H9 (cell line): ENCODE measurements at regions not wholly inside any gene's neighbourhood (a gene's known extent, or its start where the extent isn't known, plus 50 kb on each side); places are given as distances from the start of the nearest gene placed in this dataset.
"Not testable (repeated sequence)": the region's sequence is repeated elsewhere in the genome, so short reads cannot be mapped to it uniquely, and the experiment has no call there.

Experiments
- DNase-seq: peaks from one replicate; pipeline ENCODE4 v3.0.0-alpha.2; 2017
- H2AFZ ChIP-seq: one replicate; pipeline ENCODE4 v1.6.1; 2013; ENCODE audit warnings: mild to moderate bottlenecking, low read length, control low read depth, moderate library complexity
- H2AK5ac ChIP-seq: 2 replicates; pipeline ENCODE4 v1.6.1; 2013; ENCODE audit warnings: low read length, control low read depth, mixed read lengths; ENCODE audit not compliant: insufficient read length
- H2BK120ac ChIP-seq: one replicate; pipeline ENCODE4 v1.6.1; 2013; ENCODE audit warnings: low read depth, mild to moderate bottlenecking, low read length, control low read depth, inconsistent platforms; ENCODE audit not compliant: poor library complexity, severe bottlenecking
- H2BK12ac ChIP-seq: 2 replicates; pipeline ENCODE4 v1.6.1; 2013; ENCODE audit warnings: low read length, control low read depth, mixed read lengths, low read depth; ENCODE audit not compliant: insufficient read length
- H2BK15ac ChIP-seq: 2 replicates; pipeline ENCODE4 v1.6.1; 2013; ENCODE audit warnings: low read depth, low read length, control low read depth
- H2BK20ac ChIP-seq: one replicate; pipeline ENCODE4 v1.6.1; 2013; ENCODE audit warnings: low read depth, mild to moderate bottlenecking, low read length, control low read depth, inconsistent platforms; ENCODE audit not compliant: poor library complexity, severe bottlenecking
- H2BK5ac ChIP-seq: 2 replicates; pipeline ENCODE4 v1.6.1; 2013; ENCODE audit warnings: low read length, control low read depth, mixed read lengths; ENCODE audit not compliant: insufficient read length
- H3K14ac ChIP-seq: 2 replicates; pipeline ENCODE4 v1.6.1; 2013; ENCODE audit warnings: low read length, control low read depth; ENCODE audit not compliant: insufficient read depth
- H3K18ac ChIP-seq: 2 replicates; pipeline ENCODE4 v1.6.1; 2013; ENCODE audit warnings: low read depth, mild to moderate bottlenecking, mixed read lengths, low read length, control low read depth; ENCODE audit not compliant: insufficient read length
- H3K23ac ChIP-seq: 2 replicates; pipeline ENCODE4 v1.6.1; 2013; ENCODE audit warnings: low read length, control low read depth, mixed read lengths, low read depth; ENCODE audit not compliant: insufficient read length
- H3K23me2 ChIP-seq: 2 replicates; pipeline ENCODE4 v1.6.1; 2013; ENCODE audit warnings: low read depth, mild to moderate bottlenecking, mixed read lengths, low read length, control low read depth; ENCODE audit not compliant: insufficient read length, poor library complexity, severe bottlenecking
- H3K27ac ChIP-seq: 2 replicates; pipeline ENCODE4 v1.5.1; 2013; ENCODE audit warnings: low read length, control low read depth, mixed read lengths, low read depth; ENCODE audit not compliant: insufficient read length
- H3K27me3 ChIP-seq: 2 replicates; pipeline ENCODE4 v1.6.1; 2013; ENCODE audit warnings: low read length, control low read depth, inconsistent platforms; ENCODE audit not compliant: insufficient read depth
- H3K4ac ChIP-seq: 2 replicates; pipeline ENCODE4 v1.6.1; 2013; ENCODE audit warnings: low read depth, mild to moderate bottlenecking, control low read depth, inconsistent platforms, low read length, moderate library complexity
- H3K4me1 ChIP-seq: 2 replicates; pipeline ENCODE4 v1.6.1; 2013; ENCODE audit warnings: low read length, control low read depth, inconsistent platforms; ENCODE audit not compliant: insufficient read depth
- H3K4me2 ChIP-seq: 2 replicates; pipeline ENCODE4 v1.6.1; 2013; ENCODE audit warnings: low read length, control low read depth, mixed read lengths; ENCODE audit not compliant: insufficient read length, insufficient read depth
- H3K56ac ChIP-seq: 2 replicates; pipeline ENCODE4 v1.6.1; 2013; ENCODE audit warnings: low read depth, mild to moderate bottlenecking, mixed read lengths, low read length, control low read depth; ENCODE audit not compliant: insufficient read length
- H3K79me1 ChIP-seq: 2 replicates; pipeline ENCODE4 v1.6.1; 2013; ENCODE audit warnings: low read depth, mild to moderate bottlenecking, moderate library complexity, low read length, control low read depth, inconsistent platforms; ENCODE audit not compliant: insufficient read depth, poor library complexity, severe bottlenecking
- H3K79me2 ChIP-seq: 2 replicates; pipeline ENCODE4 v1.6.1; 2013; ENCODE audit warnings: low read length, control low read depth, inconsistent platforms; ENCODE audit not compliant: insufficient read depth
- H3K9ac ChIP-seq: 2 replicates; pipeline ENCODE4 v1.6.1; 2013; ENCODE audit warnings: low read length, control low read depth, mixed read lengths; ENCODE audit not compliant: insufficient read length; ENCODE audit errors: extremely low read depth
- H3K9me3 ChIP-seq: one replicate; pipeline ENCODE4 v1.6.1; 2013; ENCODE audit warnings: low read depth, low read length, inconsistent platforms; ENCODE audit not compliant: control insufficient read depth
- H3T11ph ChIP-seq: one replicate; pipeline ENCODE4 v1.6.1; 2013; ENCODE audit warnings: mild to moderate bottlenecking, low read length, control low read depth, inconsistent platforms
- H4K20me1 ChIP-seq: one replicate; pipeline ENCODE4 v1.6.1; 2013; ENCODE audit not compliant: control insufficient read depth, insufficient read length, insufficient read depth
- H4K5ac ChIP-seq: 2 replicates; pipeline ENCODE4 v1.6.1; 2013; ENCODE audit warnings: low read depth, mild to moderate bottlenecking, mixed read lengths, low read length, control low read depth; ENCODE audit not compliant: insufficient read length
- H4K8ac ChIP-seq: replicated peaks from 2 replicates; pipeline ENCODE4 v1.6.1; 2013; ENCODE audit warnings: low read length, control low read depth, mixed read lengths, low read depth; ENCODE audit not compliant: insufficient read length
- H4K91ac ChIP-seq: 2 replicates; pipeline ENCODE4 v1.6.1; 2013; ENCODE audit warnings: low read depth, mild to moderate bottlenecking, moderate library complexity, mixed read lengths, low read length, control low read depth; ENCODE audit not compliant: insufficient read length
- H3K27ac Mint-ChIP-seq, 3 experiments: 2 replicates in 2 of 3; 3 replicates in 1 of 3; pipeline ENCODE4 v1.8.0; 2020 to 2021; ENCODE audit warnings: mixed read lengths in 3 of 3, mild to moderate bottlenecking in 1 of 3, moderate library complexity in 1 of 3
- H3K27me3 Mint-ChIP-seq: 2 replicates; pipeline ENCODE4 v1.8.0; 2021; ENCODE audit warnings: low read depth, mild to moderate bottlenecking, moderate library complexity, mixed read lengths
- H3K36me3 Mint-ChIP-seq, 3 experiments: 2 replicates in 2 of 3; 3 replicates in 1 of 3; pipeline ENCODE4 v1.8.0; 2020 to 2021; ENCODE audit warnings: low read depth in 3 of 3, mixed read lengths in 3 of 3; ENCODE audit not compliant: insufficient read depth in 1 of 3
- H3K4me1 Mint-ChIP-seq, 2 experiments: 2 replicates each; pipeline ENCODE4 v1.8.0; 2020; ENCODE audit warnings: mixed read lengths in 2 of 2
- H3K4me3 Mint-ChIP-seq, 2 experiments: 2 replicates in 1 of 2; 3 replicates in 1 of 2; pipeline ENCODE4 v1.8.0; 2020 to 2021; ENCODE audit warnings: mild to moderate bottlenecking in 2 of 2, mixed read lengths in 2 of 2, moderate library complexity in 1 of 2
- H3K9me3 Mint-ChIP-seq, 2 experiments: 2 replicates in 1 of 2; 3 replicates in 1 of 2; pipeline ENCODE4 v1.8.0; 2020; ENCODE audit warnings: mild to moderate bottlenecking in 2 of 2, mixed read lengths in 2 of 2, moderate library complexity in 1 of 2
- WGBS: extraction: QIAGEN DNeasy Blood & Tissue Kit; methylation state at CpG from one replicate; pipeline ENCODE4 v1.1.7; 2013; ENCODE audit warnings: missing lambda C conversion rate, low lambda C conversion rate, mixed read lengths; ENCODE audit not compliant: insufficient read length; ENCODE audit errors: extremely low coverage; 5-methylcytosine and 5-hydroxymethylcytosine counted together
- TF ChIP-seq, protein P1 (sequence below): fragments of 200-600 bp; sonication (generic); conservative IDR thresholded peaks from 3 replicates; pipeline ENCODE4 v1.8.0; 2021; ENCODE audit warnings: antibody characterized with exemption, mild to moderate bottlenecking

GRCh38 chr15:93333796-93334195 lies 244.8 kb upstream of the RGMA start:
- no peak overlapping the region for H3T11ph ChIP-seq
- no peak overlapping the region for H3K23ac ChIP-seq
- peak overlapping the region; percentile 7 to 69 for H3K4me3 Mint-ChIP-seq
- H4K91ac ChIP-seq = no peak overlapping the region
- peaks cover 92% of the 10 kb centered on the region for H3K27me3 Mint-ChIP-seq
- peak; percentile 41 for DNase-seq
- peaks cover 39 to 46% of the 10 kb centered on the region in 2 experiments for H3K4me1 Mint-ChIP-seq
- H2AFZ ChIP-seq = no peak overlapping the region
- peaks cover 0 to 3% of the 10 kb centered on the region in 2 experiments; a peak in 2 of 5 replicates for H3K9me3 Mint-ChIP-seq
- H3K23me2 ChIP-seq = no peaks in the 10 kb centered on the region
- no peak overlapping the region for H2AK5ac ChIP-seq
- H4K20me1 ChIP-seq = no peaks in the 10 kb centered on the region
- peak overlapping the region; percentile 42 for H3K4me2 ChIP-seq
- H3K9ac ChIP-seq = no peak overlapping the region
- H3K36me3 Mint-ChIP-seq = peaks cover 0 to 9% (median 2%) of the 10 kb centered on the region in 3 experiments; a peak in 3 of 7 replicates
- H2BK15ac ChIP-seq = no peak overlapping the region
- TF ChIP-seq, protein P1, sequence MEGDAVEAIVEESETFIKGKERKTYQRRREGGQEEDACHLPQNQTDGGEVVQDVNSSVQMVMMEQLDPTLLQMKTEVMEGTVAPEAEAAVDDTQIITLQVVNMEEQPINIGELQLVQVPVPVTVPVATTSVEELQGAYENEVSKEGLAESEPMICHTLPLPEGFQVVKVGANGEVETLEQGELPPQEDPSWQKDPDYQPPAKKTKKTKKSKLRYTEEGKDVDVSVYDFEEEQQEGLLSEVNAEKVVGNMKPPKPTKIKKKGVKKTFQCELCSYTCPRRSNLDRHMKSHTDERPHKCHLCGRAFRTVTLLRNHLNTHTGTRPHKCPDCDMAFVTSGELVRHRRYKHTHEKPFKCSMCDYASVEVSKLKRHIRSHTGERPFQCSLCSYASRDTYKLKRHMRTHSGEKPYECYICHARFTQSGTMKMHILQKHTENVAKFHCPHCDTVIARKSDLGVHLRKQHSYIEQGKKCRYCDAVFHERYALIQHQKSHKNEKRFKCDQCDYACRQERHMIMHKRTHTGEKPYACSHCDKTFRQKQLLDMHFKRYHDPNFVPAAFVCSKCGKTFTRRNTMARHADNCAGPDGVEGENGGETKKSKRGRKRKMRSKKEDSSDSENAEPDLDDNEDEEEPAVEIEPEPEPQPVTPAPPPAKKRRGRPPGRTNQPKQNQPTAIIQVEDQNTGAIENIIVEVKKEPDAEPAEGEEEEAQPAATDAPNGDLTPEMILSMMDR = peak; percentile 58
- WGBS = no CpG with 5 or more reads among the region's 6 CpGs
- no peaks in the 10 kb centered on the region for H3K9me3 ChIP-seq
- H2BK12ac ChIP-seq = no peak overlapping the region
- H4K5ac ChIP-seq = no peak overlapping the region
- no peak overlapping the region for H3K14ac ChIP-seq
- peaks cover 30% of the 10 kb centered on the region; the same call in 1 of the 2 replicates for H3K27me3 ChIP-seq
- no peaks in the 10 kb centered on the region for H3K79me1 ChIP-seq
- H3K18ac ChIP-seq = no peak overlapping the region
- H3K27ac Mint-ChIP-seq = no peak overlapping the region
- no peaks in the 10 kb centered on the region for H3K79me2 ChIP-seq
- H3K56ac ChIP-seq = no peak overlapping the region
- no peak overlapping the region for H2BK5ac ChIP-seq
- H4K8ac ChIP-seq = no peak overlapping the region
- peaks cover 7% of the 10 kb centered on the region; the same call in 1 of the 2 replicates for H3K4me1 ChIP-seq
- no peak overlapping the region for H2BK20ac ChIP-seq
- no peak overlapping the region for H3K27ac ChIP-seq
- H2BK120ac ChIP-seq = no peak overlapping the region
- H3K4ac ChIP-seq = no peak overlapping the region

DNA sequence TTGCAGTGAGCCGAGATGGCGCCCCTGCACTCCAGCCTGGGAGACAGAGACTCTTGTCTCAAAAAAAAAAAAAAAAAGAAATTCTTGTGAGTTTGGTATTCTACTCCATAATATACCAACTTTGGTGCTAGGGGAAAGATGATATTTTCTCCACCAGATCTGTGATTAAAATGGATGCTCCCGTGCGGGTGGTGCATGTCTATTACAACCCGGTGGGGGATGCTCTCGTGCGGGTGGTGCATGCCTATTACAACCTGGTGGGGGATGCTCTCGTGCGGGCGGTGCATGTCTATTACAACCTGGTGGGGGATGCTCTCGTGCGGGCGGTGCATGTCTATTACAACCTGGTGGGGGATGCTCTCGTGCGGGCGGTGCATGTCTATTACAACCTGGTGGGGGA lies 244.1 kb upstream of the RGMA start:
- not testable (repeated sequence) for H2BK12ac ChIP-seq, H3K79me1 ChIP-seq, H3K9ac ChIP-seq, H2BK20ac ChIP-seq, H3K79me2 ChIP-seq, H2AK5ac ChIP-seq, H3K56ac ChIP-seq, H2AFZ ChIP-seq, H3K27ac Mint-ChIP-seq, H2BK120ac ChIP-seq, DNase-seq, H3K9me3 ChIP-seq, H3K14ac ChIP-seq, H3K18ac ChIP-seq, H3K27ac ChIP-seq, H3K4me1 ChIP-seq, H2BK15ac ChIP-seq, H3K23me2 ChIP-seq, H3K9me3 Mint-ChIP-seq, H3T11ph ChIP-seq, H3K4ac ChIP-seq, H4K91ac ChIP-seq, H4K5ac ChIP-seq, H2BK5ac ChIP-seq, H3K23ac ChIP-seq, H4K20me1 ChIP-seq, H4K8ac ChIP-seq, H3K36me3 Mint-ChIP-seq
- no CpG with 5 or more reads among the region's 16 CpGs for WGBS
- H3K4me1 Mint-ChIP-seq = peaks cover 45 to 52% of the 10 kb centered on the region in 2 experiments
- H3K27me3 Mint-ChIP-seq = peaks cover 92% of the 10 kb centered on the region
- peak overlapping the region; percentile 42 for H3K4me2 ChIP-seq
- H3K27me3 ChIP-seq = peaks cover 30% of the 10 kb centered on the region; the same call in 1 of the 2 replicates
- H3K4me3 Mint-ChIP-seq = peak overlapping the region; percentile 56 to 70
